ENCODE measurements at regions not wholly inside any gene's neighbourhood (a gene's known extent, or its start where the extent isn't known, plus 50 kb on each side); places are given as distances from the start of the nearest gene placed in this dataset.

DNA sequence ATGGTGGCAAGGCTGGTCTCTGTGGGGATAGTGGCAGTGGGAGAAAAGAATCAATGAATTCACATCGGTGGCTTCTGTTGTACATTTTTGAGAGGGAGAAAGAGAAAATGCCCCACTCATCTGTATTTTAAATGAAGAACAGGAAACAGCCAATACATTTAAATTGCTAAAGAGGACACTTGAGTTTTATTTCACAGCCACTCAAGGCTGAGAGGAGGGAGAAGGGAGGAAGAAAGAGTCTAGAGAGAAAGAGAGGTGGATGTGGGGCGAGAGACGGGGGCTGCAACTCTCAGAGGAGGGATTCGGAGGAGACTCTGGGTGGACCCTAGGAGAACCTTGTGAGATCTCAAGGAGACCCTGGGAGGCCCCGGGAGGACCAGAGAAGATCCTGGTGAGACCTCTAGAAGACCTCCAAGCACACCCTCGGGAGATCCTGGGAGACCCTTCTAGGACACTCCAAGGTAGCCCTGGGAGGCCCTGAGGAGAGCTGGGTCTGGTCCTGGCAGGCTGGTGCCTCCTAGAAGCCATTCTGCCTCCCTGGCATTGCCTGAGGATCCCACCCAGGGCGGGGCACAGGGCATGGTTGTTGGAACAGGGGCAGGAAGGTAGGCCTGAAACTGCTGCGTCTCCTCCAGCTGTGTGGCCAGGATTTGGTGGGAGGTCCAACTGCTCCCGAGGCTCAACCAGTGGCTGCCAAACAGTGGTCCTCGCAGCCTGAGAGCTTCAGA lies 91.0 kb upstream of the SHISAL1 start:
- H3K4me1 ChIP-seq (ENCODE audit: control insufficient read depth, insufficient read depth, low read length) = no peaks in the 10 kb centered on the region
- no TSS peak for BruUV-seq (replicated peaks)
- H4K20me1 ChIP-seq (ENCODE audit: control insufficient read depth, insufficient read depth) = no peaks in the 10 kb centered on the region
- ChIA-PET CTCF (no interaction called here), POLR2A (no interaction called here), SMC1A (ENCODE audit: uncharacterized antibody, unreplicated experiment) (no interaction called here), RAD21 (ENCODE audit: unreplicated experiment) (no interaction called here)
- H2AFZ ChIP-seq (ENCODE audit: control insufficient read depth, low read depth, low read length) = no peak overlapping the region
- H3K79me2 ChIP-seq (ENCODE audit: control insufficient read depth, insufficient read depth, low read length) = no peaks in the 10 kb centered on the region
- no peaks in the 10 kb centered on the region; a peak in 2 of 4 replicates for H3K27me3 ChIP-seq (replicated peaks in 1 of 2; ENCODE audit: control insufficient read depth in 2 of 2, insufficient read depth in 2 of 2, low read length in 1 of 2)
- intact Hi-C loops (cut with micrococcal nuclease; ENCODE audit: unreplicated experiment) (no loop called here), in situ Hi-C loops (cut with MboI) (no loop called here)
- DNase-seq (ENCODE audit: low read depth, low spot score) = no peak
- FAIRE-seq = no peak
- no peak for TF ChIP-seq TARDBP (IDR thresholded peaks at IDR 0.05; ENCODE audit: borderline replicate concordance)
- no peak for TF ChIP-seq YBX1 (IDR thresholded peaks at IDR 0.05)
- no peak for TF ChIP-seq HDAC6 (IDR thresholded peaks at IDR 0.05; ENCODE audit: unreplicated experiment)
- no peak for TF ChIP-seq SMC3 (IDR thresholded peaks at IDR 0.05; ENCODE audit: borderline replicate concordance, low read length)
- TF ChIP-seq DPF2 (IDR thresholded peaks at IDR 0.05) = no peak
- TF ChIP-seq PAX5 (IDR thresholded peaks at IDR 0.05; ENCODE audit: borderline replicate concordance, low read depth, low read length) = no peak
- TF ChIP-seq, protein P1, sequence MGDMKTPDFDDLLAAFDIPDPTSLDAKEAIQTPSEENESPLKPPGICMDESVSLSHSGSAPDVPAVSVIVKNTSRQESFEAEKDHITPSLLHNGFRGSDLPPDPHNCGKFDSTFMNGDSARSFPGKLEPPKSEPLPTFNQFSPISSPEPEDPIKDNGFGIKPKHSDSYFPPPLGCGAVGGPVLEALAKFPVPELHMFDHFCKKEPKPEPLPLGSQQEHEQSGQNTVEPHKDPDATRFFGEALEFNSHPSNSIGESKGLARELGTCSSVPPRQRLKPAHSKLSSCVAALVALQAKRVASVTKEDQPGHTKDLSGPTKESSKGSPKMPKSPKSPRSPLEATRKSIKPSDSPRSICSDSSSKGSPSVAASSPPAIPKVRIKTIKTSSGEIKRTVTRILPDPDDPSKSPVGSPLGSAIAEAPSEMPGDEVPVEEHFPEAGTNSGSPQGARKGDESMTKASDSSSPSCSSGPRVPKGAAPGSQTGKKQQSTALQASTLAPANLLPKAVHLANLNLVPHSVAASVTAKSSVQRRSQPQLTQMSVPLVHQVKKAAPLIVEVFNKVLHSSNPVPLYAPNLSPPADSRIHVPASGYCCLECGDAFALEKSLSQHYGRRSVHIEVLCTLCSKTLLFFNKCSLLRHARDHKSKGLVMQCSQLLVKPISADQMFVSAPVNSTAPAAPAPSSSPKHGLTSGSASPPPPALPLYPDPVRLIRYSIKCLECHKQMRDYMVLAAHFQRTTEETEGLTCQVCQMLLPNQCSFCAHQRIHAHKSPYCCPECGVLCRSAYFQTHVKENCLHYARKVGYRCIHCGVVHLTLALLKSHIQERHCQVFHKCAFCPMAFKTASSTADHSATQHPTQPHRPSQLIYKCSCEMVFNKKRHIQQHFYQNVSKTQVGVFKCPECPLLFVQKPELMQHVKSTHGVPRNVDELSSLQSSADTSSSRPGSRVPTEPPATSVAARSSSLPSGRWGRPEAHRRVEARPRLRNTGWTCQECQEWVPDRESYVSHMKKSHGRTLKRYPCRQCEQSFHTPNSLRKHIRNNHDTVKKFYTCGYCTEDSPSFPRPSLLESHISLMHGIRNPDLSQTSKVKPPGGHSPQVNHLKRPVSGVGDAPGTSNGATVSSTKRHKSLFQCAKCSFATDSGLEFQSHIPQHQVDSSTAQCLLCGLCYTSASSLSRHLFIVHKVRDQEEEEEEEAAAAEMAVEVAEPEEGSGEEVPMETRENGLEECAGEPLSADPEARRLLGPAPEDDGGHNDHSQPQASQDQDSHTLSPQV (IDR thresholded peaks at IDR 0.05) = no peak
- TF ChIP-seq CBX3 (IDR thresholded peaks at IDR 0.05; ENCODE audit: borderline replicate concordance, low read depth) = no peak
- TF ChIP-seq, protein P2, sequence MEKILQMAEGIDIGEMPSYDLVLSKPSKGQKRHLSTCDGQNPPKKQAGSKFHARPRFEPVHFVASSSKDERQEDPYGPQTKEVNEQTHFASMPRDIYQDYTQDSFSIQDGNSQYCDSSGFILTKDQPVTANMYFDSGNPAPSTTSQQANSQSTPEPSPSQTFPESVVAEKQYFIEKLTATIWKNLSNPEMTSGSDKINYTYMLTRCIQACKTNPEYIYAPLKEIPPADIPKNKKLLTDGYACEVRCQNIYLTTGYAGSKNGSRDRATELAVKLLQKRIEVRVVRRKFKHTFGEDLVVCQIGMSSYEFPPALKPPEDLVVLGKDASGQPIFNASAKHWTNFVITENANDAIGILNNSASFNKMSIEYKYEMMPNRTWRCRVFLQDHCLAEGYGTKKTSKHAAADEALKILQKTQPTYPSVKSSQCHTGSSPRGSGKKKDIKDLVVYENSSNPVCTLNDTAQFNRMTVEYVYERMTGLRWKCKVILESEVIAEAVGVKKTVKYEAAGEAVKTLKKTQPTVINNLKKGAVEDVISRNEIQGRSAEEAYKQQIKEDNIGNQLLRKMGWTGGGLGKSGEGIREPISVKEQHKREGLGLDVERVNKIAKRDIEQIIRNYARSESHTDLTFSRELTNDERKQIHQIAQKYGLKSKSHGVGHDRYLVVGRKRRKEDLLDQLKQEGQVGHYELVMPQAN (conservative IDR thresholded peaks at IDR 0.05) = no peak
- TF ChIP-seq SMAD5 (IDR thresholded peaks at IDR 0.05; ENCODE audit: low read depth) = no peak
- no peak for TF ChIP-seq BHLHE40 (IDR thresholded peaks at IDR 0.05; ENCODE audit: borderline replicate concordance in 1 of 2, low read depth in 2 of 2, low read length in 1 of 2)
- TF ChIP-seq SMAD1 (IDR thresholded peaks at IDR 0.05; ENCODE audit: low read depth, partially characterized antibody) = no peak
- TF ChIP-seq RFX5 (IDR thresholded peaks at IDR 0.05; ENCODE audit: low read depth, low read length) = no peak
- TF ChIP-seq, protein P3, sequence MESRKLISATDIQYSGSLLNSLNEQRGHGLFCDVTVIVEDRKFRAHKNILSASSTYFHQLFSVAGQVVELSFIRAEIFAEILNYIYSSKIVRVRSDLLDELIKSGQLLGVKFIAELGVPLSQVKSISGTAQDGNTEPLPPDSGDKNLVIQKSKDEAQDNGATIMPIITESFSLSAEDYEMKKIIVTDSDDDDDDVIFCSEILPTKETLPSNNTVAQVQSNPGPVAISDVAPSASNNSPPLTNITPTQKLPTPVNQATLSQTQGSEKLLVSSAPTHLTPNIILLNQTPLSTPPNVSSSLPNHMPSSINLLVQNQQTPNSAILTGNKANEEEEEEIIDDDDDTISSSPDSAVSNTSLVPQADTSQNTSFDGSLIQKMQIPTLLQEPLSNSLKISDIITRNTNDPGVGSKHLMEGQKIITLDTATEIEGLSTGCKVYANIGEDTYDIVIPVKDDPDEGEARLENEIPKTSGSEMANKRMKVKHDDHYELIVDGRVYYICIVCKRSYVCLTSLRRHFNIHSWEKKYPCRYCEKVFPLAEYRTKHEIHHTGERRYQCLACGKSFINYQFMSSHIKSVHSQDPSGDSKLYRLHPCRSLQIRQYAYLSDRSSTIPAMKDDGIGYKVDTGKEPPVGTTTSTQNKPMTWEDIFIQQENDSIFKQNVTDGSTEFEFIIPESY (IDR thresholded peaks at IDR 0.05) = no peak
- no peak overlapping the region for H3K4me3 ChIP-seq
- WGBS (ENCODE audit: insufficient coverage, insufficient replicate concordance, low lambda C conversion rate, missing lambda C conversion rate) = 32% methylated on average over 10 of the region's 10 CpGs
- no peaks in the 10 kb centered on the region for H3K9me3 ChIP-seq (replicated peaks; ENCODE audit: control insufficient read depth, insufficient read depth, low read length)
- no peak overlapping the region for H3K4me2 ChIP-seq (ENCODE audit: control insufficient read depth, insufficient read depth)
- H3K27ac ChIP-seq (ENCODE audit: control insufficient read depth, insufficient read depth) = no peak overlapping the region
- no peak overlapping the region for H3K9ac ChIP-seq (ENCODE audit: control insufficient read depth, insufficient read depth, low read length)
- ATAC-seq = no peak
- H3K36me3 ChIP-seq (ENCODE audit: control insufficient read depth in 2 of 2, insufficient read depth in 2 of 2, low read length in 1 of 2) = no peaks in the 10 kb centered on the region

All from GM12878 (cell line).